ENCODE measurements at regions not wholly inside any gene's neighbourhood (a gene's known extent, or its start where the extent isn't known, plus 50 kb on each side); places are given as distances from the start of the nearest gene placed in this dataset.

- TF ChIP-seq CTCF (conservative IDR thresholded peaks at IDR 0.05): no peak
- no peak for TF ChIP-seq ZFX (IDR thresholded peaks at IDR 0.05)
Observed at GRCh38 chr18:75132931-75133525, 75.9 kb downstream of the PTGR3 start.
